ENCODE measurements at regions not wholly inside any gene's neighbourhood (a gene's known extent, or its start where the extent isn't known, plus 50 kb on each side); places are given as distances from the start of the nearest gene placed in this dataset.
"Not testable (repeated sequence)": the region's sequence is repeated elsewhere in the genome, so short reads cannot be mapped to it uniquely, and the experiment has no call there.

- Histone ChIP-seq H3K27me3 (replicated peaks; ENCODE audit: insufficient read depth) (no peaks in the 10 kb centered on the region), H3K9me3 (no peaks in the 10 kb centered on the region), H3K27ac (no peak overlapping the region), H3K36me3 (no peaks in the 10 kb centered on the region), H3K4me1 (replicated peaks) (no peaks in the 10 kb centered on the region), H3K4me3 (no peak overlapping the region)
- intact Hi-C loops (cut with DNase I) = no loop called here
- 92% methylated on average over 13 of the region's 13 CpGs for WGBS
- DNase-seq (ENCODE audit: low spot score) = no peak
- TF ChIP-seq CTCF (IDR thresholded peaks at IDR 0.05) (no peak), POLR2AphosphoS5 (IDR thresholded peaks at IDR 0.05) (no peak), POLR2A (IDR thresholded peaks at IDR 0.05) (no peak)
Observed at GRCh38 chr2:16092861-16093638, 152.7 kb downstream of the MYCN start.

- intact Hi-C loops (cut with DNase I) = no loop called here
- Histone ChIP-seq H3K27ac (no peak overlapping the region), H3K27me3 (replicated peaks; ENCODE audit: insufficient read depth) (no peaks in the 10 kb centered on the region), H3K4me1 (replicated peaks) (no peaks in the 10 kb centered on the region), H3K36me3 (no peaks in the 10 kb centered on the region), H3K4me3 (no peak overlapping the region), H3K9me3 (no peaks in the 10 kb centered on the region)
- 56% methylated on average over 1 of the region's 1 CpG for whole genome bisulfite sequencing
- TF ChIP-seq CTCF (IDR thresholded peaks at IDR 0.05) (no peak), POLR2A (IDR thresholded peaks at IDR 0.05) (no peak), POLR2AphosphoS5 (IDR thresholded peaks at IDR 0.05) (no peak)
- no peak for DNase-seq (ENCODE audit: low spot score)
Observed at GRCh38 chr2:16091576-16092282, 151.4 kb downstream of the MYCN start.

- no peaks in the 10 kb centered on the region for H3K9me3 ChIP-seq
- H3K27ac ChIP-seq = no peak overlapping the region
- no peaks in the 10 kb centered on the region for H3K36me3 ChIP-seq
- DNase-seq (ENCODE audit: low spot score) = no peak
- H3K27me3 ChIP-seq (replicated peaks; ENCODE audit: insufficient read depth) = no peaks in the 10 kb centered on the region
- H3K4me3 ChIP-seq = no peak overlapping the region
- WGBS = 90% methylated on average over 15 of the region's 15 CpGs
- H3K4me1 ChIP-seq (replicated peaks) = no peaks in the 10 kb centered on the region
- intact Hi-C loops (cut with DNase I) = no loop called here
- TF ChIP-seq POLR2A (IDR thresholded peaks at IDR 0.05) = no peak
- no peak for TF ChIP-seq CTCF (IDR thresholded peaks at IDR 0.05)
- no peak for TF ChIP-seq POLR2AphosphoS5 (IDR thresholded peaks at IDR 0.05)
Observed at GRCh38 chr2:16090650-16091575, 150.6 kb downstream of the MYCN start.

- H3K36me3 ChIP-seq; H3K9me3 ChIP-seq; H3K27me3 ChIP-seq (replicated peaks; ENCODE audit: insufficient read depth); intact Hi-C loops (cut with DNase I); H3K27ac ChIP-seq; H3K4me1 ChIP-seq (replicated peaks); DNase-seq (ENCODE audit: low spot score); H3K4me3 ChIP-seq: not testable (repeated sequence)
- 80% methylated on average over 7 of the region's 7 CpGs for WGBS
Observed at GRCh38 chr2:16089491-16089890, 149.1 kb downstream of the MYCN start.

GRCh38 chr2:16088802-16089112, 148.4 kb downstream of the MYCN start:
- WGBS = 55% methylated on average over 3 of the region's 3 CpGs
- Histone ChIP-seq H3K27me3 (replicated peaks; ENCODE audit: insufficient read depth) (no peaks in the 10 kb centered on the region), H3K4me1 (replicated peaks) (no peaks in the 10 kb centered on the region), H3K4me3 (no peak overlapping the region), H3K36me3 (no peaks in the 10 kb centered on the region), H3K27ac (no peak overlapping the region), H3K9me3 (no peaks in the 10 kb centered on the region)
- intact Hi-C loops (cut with DNase I) = no loop called here
- DNase-seq (ENCODE audit: low spot score) = no peak
- TF ChIP-seq POLR2A (IDR thresholded peaks at IDR 0.05) = no peak
- TF ChIP-seq CTCF (IDR thresholded peaks at IDR 0.05) = no peak
- TF ChIP-seq POLR2AphosphoS5 (IDR thresholded peaks at IDR 0.05) = no peak
